ENCODE measurements at regions not wholly inside any gene's neighbourhood (a gene's known extent, or its start where the extent isn't known, plus 50 kb on each side); places are given as distances from the start of the nearest gene placed in this dataset.
"Not testable (repeated sequence)": the region's sequence is repeated elsewhere in the genome, so short reads cannot be mapped to it uniquely, and the experiment has no call there.

GRCh38 chr2:58698620-58699019, 457.5 kb upstream of the FANCL start:
- TF ChIP-seq CTCF (IDR thresholded peaks at IDR 0.05) (no peak), POLR2A (IDR thresholded peaks at IDR 0.05) (no peak)
- DNase-seq (no peak), ATAC-seq (no peak)
- no peaks in the 10 kb centered on the region for H3K9me3 ChIP-seq
- no peaks in the 10 kb centered on the region for H3K36me3 ChIP-seq (replicated peaks in 1 of 2; ENCODE audit: insufficient read depth in 1 of 2, low read depth in 2 of 2)
- intact Hi-C loops (cut with DNase I): no loop called here
- H3K27me3 ChIP-seq: no peaks in the 10 kb centered on the region
- no peaks in the 10 kb centered on the region for H3K4me1 ChIP-seq
- 52 to 68% methylated on average over 4 of the region's 4 CpGs for WGBS, 2 donors
- no peak overlapping the region for H3K4me3 ChIP-seq
- no peak overlapping the region for H3K27ac ChIP-seq

DNA sequence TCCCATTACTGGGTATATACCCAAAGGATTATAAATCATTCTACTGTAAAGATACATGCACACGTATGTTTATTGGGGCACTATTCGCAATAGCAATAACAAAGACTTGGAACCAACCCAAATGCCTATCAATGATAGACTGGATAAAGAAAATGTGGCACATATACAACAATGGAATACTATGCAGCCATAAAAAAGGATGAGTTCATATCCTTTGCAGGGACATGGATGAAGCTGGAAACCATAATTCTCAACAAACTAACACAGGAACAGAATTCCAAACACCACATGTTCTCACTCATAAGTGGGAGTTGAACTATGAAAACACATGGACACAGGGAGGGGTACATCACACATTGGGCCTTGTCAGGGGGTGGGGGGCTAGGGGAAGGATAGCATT, 453.0 kb upstream of the FANCL start:
- DNase-seq; ATAC-seq; H3K36me3 ChIP-seq (replicated peaks in 1 of 2; ENCODE audit: insufficient read depth in 1 of 2, low read depth in 2 of 2); H3K9me3 ChIP-seq; intact Hi-C loops (cut with DNase I); H3K27me3 ChIP-seq; H3K4me1 ChIP-seq; H3K4me3 ChIP-seq; H3K27ac ChIP-seq: not testable (repeated sequence)
- 57 to 95% methylated on average over 2 of the region's 2 CpGs for WGBS, 2 donors

- 55 to 63% methylated on average over 2 of the region's 2 CpGs for WGBS, 2 donors
- not testable (repeated sequence) for H3K4me3 ChIP-seq, ATAC-seq
Measured at GRCh38 chr2:58691041-58691440, 449.9 kb upstream of the FANCL start.

GRCh38 chr2:58688813-58689212, 447.7 kb upstream of the FANCL start:
- Histone ChIP-seq H3K4me3 (no peak overlapping the region), H3K27ac (no peak overlapping the region), H3K4me1 (no peaks in the 10 kb centered on the region), H3K9me3 (no peaks in the 10 kb centered on the region), H3K36me3 (replicated peaks in 1 of 2; ENCODE audit: insufficient read depth in 1 of 2, low read depth in 2 of 2) (no peaks in the 10 kb centered on the region), H3K27me3 (no peaks in the 10 kb centered on the region)
- DNase-seq (no peak), ATAC-seq (no peak)
- TF ChIP-seq POLR2A (IDR thresholded peaks at IDR 0.05): no peak
- no peak for TF ChIP-seq CTCF (IDR thresholded peaks at IDR 0.05)
- intact Hi-C loops (cut with DNase I): no loop called here
- WGBS, 2 donors: 44 to 65% methylated on average over 3 to 4 of the region's 4 CpGs

More at GRCh38 chr2:58691041-58691440, 449.9 kb upstream of the FANCL start:
- H3K4me1 ChIP-seq; H3K27ac ChIP-seq; intact Hi-C loops (cut with DNase I); H3K9me3 ChIP-seq; H3K27me3 ChIP-seq; DNase-seq; H3K36me3 ChIP-seq (replicated peaks in 1 of 2; ENCODE audit: insufficient read depth in 1 of 2, low read depth in 2 of 2): not testable (repeated sequence)

DNA sequence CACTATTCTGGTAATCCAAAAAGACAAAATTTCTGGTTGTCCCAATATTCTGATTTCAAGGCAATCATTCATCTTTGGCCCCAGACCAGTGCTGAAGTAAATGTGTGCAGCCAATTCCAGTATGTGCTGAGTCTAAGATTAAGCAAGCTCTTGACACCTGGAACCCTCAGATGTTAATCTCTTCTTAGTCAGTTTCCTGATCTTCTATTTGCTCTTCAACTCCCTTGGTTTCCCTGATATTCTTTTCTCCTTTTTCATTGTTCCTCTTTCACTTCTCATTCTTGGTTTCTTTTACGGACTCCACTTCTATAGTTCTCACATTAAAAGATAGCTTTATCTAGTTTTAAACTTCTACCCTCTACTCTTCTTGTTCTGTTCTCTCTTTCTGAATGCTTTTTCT, 445.7 kb upstream of the FANCL start:
- TF ChIP-seq CTCF (IDR thresholded peaks at IDR 0.05): no peak
- TF ChIP-seq POLR2A (IDR thresholded peaks at IDR 0.05): no peak
- Histone ChIP-seq H3K36me3 (replicated peaks in 1 of 2; ENCODE audit: insufficient read depth in 1 of 2, low read depth in 2 of 2) (no peaks in the 10 kb centered on the region), H3K4me3 (no peak overlapping the region), H3K9me3 (no peaks in the 10 kb centered on the region), H3K27ac (no peak overlapping the region), H3K4me1 (no peaks in the 10 kb centered on the region), H3K27me3 (no peaks in the 10 kb centered on the region)
- intact Hi-C loops (cut with DNase I): no loop called here
- DNase-seq (no peak), ATAC-seq (no peak)
- 38 to 70% methylated on average over 1 of the region's 1 CpG for WGBS, 2 donors

- ATAC-seq (no peak), DNase-seq (no peak)
- Histone ChIP-seq H3K4me3 (no peak overlapping the region), H3K27ac (no peak overlapping the region), H3K36me3 (replicated peaks in 1 of 2; ENCODE audit: insufficient read depth in 1 of 2, low read depth in 2 of 2) (no peaks in the 10 kb centered on the region), H3K27me3 (no peaks in the 10 kb centered on the region), H3K4me1 (no peaks in the 10 kb centered on the region), H3K9me3 (no peaks in the 10 kb centered on the region)
- TF ChIP-seq POLR2A (IDR thresholded peaks at IDR 0.05) (no peak), CTCF (IDR thresholded peaks at IDR 0.05) (peak in 1 of 7 experiments; percentile 6)
- 86 to 90% methylated on average over 1 of the region's 1 CpG for WGBS, 2 donors
- intact Hi-C loops (cut with DNase I): no loop called here
Measured at GRCh38 chr2:58680755-58681310, 439.7 kb upstream of the FANCL start.
